ENCODE measurements at regions not wholly inside any gene's neighbourhood (a gene's known extent, or its start where the extent isn't known, plus 50 kb on each side); places are given as distances from the start of the nearest gene placed in this dataset.

- 42% methylated on average over 6 of the region's 7 CpGs for WGBS (ENCODE audit: insufficient coverage)
- H3K4me3 ChIP-seq (ENCODE audit: low read depth, low read length) = no peak overlapping the region
- H3K9me3 ChIP-seq (ENCODE audit: control insufficient read depth, insufficient read depth, low read length) = no peaks in the 10 kb centered on the region
- peaks cover 2% of the 10 kb centered on the region for H3K27me3 ChIP-seq (ENCODE audit: control insufficient read depth, insufficient read depth, low read length)
- peaks cover 9% of the 10 kb centered on the region for H3K4me1 ChIP-seq (ENCODE audit: control insufficient read depth, insufficient read depth, low read length)
- no peaks in the 10 kb centered on the region for H3K36me3 ChIP-seq (ENCODE audit: control insufficient read depth, insufficient read depth, low read length)
- H3K27ac ChIP-seq (ENCODE audit: low read depth, low read length) = peak overlapping the region; percentile 57
- DNase-seq (ENCODE audit: low read depth in 4 of 6, low spot score in 6 of 6) = peak in 5 of 6 donors; percentile 53 to 91 (median 73)
Observed at GRCh38 chr2:104502901-104503300, 351.0 kb upstream of the POU3F3 start.

DNA sequence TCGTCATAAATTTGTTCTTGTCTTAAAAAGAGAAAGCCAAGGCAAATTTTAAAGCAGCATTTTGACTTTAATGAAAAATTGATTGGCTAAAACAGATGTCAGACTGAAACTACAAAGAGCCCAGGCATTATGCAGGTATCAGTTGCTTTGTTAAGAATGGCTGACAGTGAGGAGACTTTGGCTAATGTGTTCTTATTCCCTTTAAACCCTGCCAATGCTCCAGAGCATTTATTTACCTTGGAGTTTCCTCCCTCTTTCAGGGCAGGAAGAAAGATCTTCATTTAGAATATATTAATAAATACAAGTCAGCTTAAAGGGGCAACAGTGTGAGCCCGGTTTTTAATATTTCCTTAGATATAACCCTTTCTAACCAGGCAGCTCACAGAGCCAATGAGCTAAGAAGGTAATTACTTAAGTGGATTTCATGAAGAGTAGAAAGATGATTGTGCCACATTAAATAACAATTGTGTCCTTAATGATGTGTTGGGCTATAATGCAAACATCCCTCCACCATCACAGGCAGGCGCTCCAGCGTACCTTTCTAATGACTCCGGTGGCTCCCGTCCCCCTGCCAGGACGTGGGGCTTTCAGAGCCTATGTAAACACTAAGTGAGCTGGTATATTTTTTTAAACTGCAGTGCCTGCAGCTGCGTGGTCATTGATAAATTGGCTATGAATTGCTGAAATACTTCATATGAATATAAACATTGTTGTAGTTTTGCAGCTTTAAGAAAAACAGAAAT is 349.4 kb upstream of the POU3F3 start:
- 88% methylated on average over 1 of the region's 8 CpGs for WGBS (ENCODE audit: insufficient coverage)
- H3K4me1 ChIP-seq (ENCODE audit: control insufficient read depth, insufficient read depth, low read length) = peaks cover 9% of the 10 kb centered on the region
- H3K9me3 ChIP-seq (ENCODE audit: control insufficient read depth, insufficient read depth, low read length) = no peaks in the 10 kb centered on the region
- no peak for DNase-seq (ENCODE audit: low read depth in 4 of 6, low spot score in 6 of 6)
- no peaks in the 10 kb centered on the region for H3K36me3 ChIP-seq (ENCODE audit: control insufficient read depth, insufficient read depth, low read length)
- peaks cover 2% of the 10 kb centered on the region for H3K27me3 ChIP-seq (ENCODE audit: control insufficient read depth, insufficient read depth, low read length)
- H3K4me3 ChIP-seq (ENCODE audit: low read depth, low read length) = no peak overlapping the region
- H3K27ac ChIP-seq (ENCODE audit: low read depth, low read length) = no peak overlapping the region

- WGBS (ENCODE audit: insufficient coverage) = 100% methylated on average over 1 of the region's 6 CpGs
- H3K4me1 ChIP-seq (ENCODE audit: control insufficient read depth, insufficient read depth, low read length) = no peaks in the 10 kb centered on the region
- no peaks in the 10 kb centered on the region for H3K27me3 ChIP-seq (ENCODE audit: control insufficient read depth, insufficient read depth, low read length)
- H3K9me3 ChIP-seq (ENCODE audit: control insufficient read depth, insufficient read depth, low read length) = no peaks in the 10 kb centered on the region
- no peak for DNase-seq (ENCODE audit: low read depth in 4 of 6, low spot score in 6 of 6)
- H3K4me3 ChIP-seq (ENCODE audit: low read depth, low read length) = no peak overlapping the region
- no peaks in the 10 kb centered on the region for H3K36me3 ChIP-seq (ENCODE audit: control insufficient read depth, insufficient read depth, low read length)
- H3K27ac ChIP-seq (ENCODE audit: low read depth, low read length) = no peak overlapping the region
Observed at GRCh38 chr2:104518256-104518655, 335.7 kb upstream of the POU3F3 start.

GRCh38 chr2:104521247-104521646 is 332.7 kb upstream of the POU3F3 start:
- peak in 1 of 6 donors; percentile 74 for DNase-seq (ENCODE audit: low read depth in 4 of 6, low spot score in 6 of 6)
- no peak overlapping the region for H3K27ac ChIP-seq (ENCODE audit: low read depth, low read length)
- H3K4me1 ChIP-seq (ENCODE audit: control insufficient read depth, insufficient read depth, low read length) = no peaks in the 10 kb centered on the region
- H3K36me3 ChIP-seq (ENCODE audit: control insufficient read depth, insufficient read depth, low read length) = no peaks in the 10 kb centered on the region
- no peak overlapping the region for H3K4me3 ChIP-seq (ENCODE audit: low read depth, low read length)
- H3K27me3 ChIP-seq (ENCODE audit: control insufficient read depth, insufficient read depth, low read length) = no peaks in the 10 kb centered on the region
- WGBS (ENCODE audit: insufficient coverage) = 22% methylated on average over 3 of the region's 5 CpGs
- H3K9me3 ChIP-seq (ENCODE audit: control insufficient read depth, insufficient read depth, low read length) = no peaks in the 10 kb centered on the region

- Histone ChIP-seq H3K9me3 (ENCODE audit: control insufficient read depth, insufficient read depth, low read length) (no peaks in the 10 kb centered on the region), H3K4me1 (ENCODE audit: control insufficient read depth, insufficient read depth, low read length) (no peaks in the 10 kb centered on the region), H3K4me3 (ENCODE audit: low read depth, low read length) (no peak overlapping the region), H3K27me3 (ENCODE audit: control insufficient read depth, insufficient read depth, low read length) (no peaks in the 10 kb centered on the region), H3K36me3 (ENCODE audit: control insufficient read depth, insufficient read depth, low read length) (no peaks in the 10 kb centered on the region), H3K27ac (ENCODE audit: low read depth, low read length) (no peak overlapping the region)
- no CpG with 5 or more reads among the region's 2 CpGs for WGBS (ENCODE audit: insufficient coverage)
- no peak for DNase-seq (ENCODE audit: low read depth in 4 of 6, low spot score in 6 of 6)
Observed at GRCh38 chr2:104523921-104524320, 330.0 kb upstream of the POU3F3 start.

DNA sequence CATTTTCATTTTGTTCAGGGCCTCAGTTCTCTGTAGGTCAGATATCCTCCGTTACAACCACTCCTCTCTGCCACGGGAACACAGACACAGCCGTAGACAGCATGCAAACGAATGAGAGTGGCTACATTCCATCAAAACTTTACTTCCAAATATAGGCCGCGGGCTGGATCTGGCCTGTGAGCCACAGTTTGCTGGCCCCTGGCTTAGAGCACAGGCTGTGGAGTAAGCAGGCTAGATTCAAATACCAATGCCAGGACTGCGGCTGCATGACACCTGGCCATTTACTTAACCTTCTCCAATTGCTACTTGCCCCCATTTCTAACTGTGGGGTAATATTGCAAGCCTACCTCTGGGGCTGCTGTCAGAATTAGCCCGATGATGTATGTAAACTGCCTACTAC is 325.8 kb upstream of the POU3F3 start:
- Histone ChIP-seq H3K27me3 (ENCODE audit: control insufficient read depth, insufficient read depth, low read length) (no peaks in the 10 kb centered on the region), H3K4me3 (ENCODE audit: low read depth, low read length) (no peak overlapping the region), H3K9me3 (ENCODE audit: control insufficient read depth, insufficient read depth, low read length) (no peaks in the 10 kb centered on the region), H3K27ac (ENCODE audit: low read depth, low read length) (no peak overlapping the region), H3K36me3 (ENCODE audit: control insufficient read depth, insufficient read depth, low read length) (no peaks in the 10 kb centered on the region), H3K4me1 (ENCODE audit: control insufficient read depth, insufficient read depth, low read length) (no peaks in the 10 kb centered on the region)
- WGBS (ENCODE audit: insufficient coverage) = 78% methylated on average over 7 of the region's 8 CpGs
- no peak for DNase-seq (ENCODE audit: low read depth in 4 of 6, low spot score in 6 of 6)

GRCh38 chr2:104531122-104531521 is 322.8 kb upstream of the POU3F3 start:
- no peaks in the 10 kb centered on the region for H3K27me3 ChIP-seq (ENCODE audit: control insufficient read depth, insufficient read depth, low read length)
- 85% methylated on average over 4 of the region's 10 CpGs for WGBS (ENCODE audit: insufficient coverage)
- DNase-seq (ENCODE audit: low read depth in 4 of 6, low spot score in 6 of 6) = no peak
- no peak overlapping the region for H3K27ac ChIP-seq (ENCODE audit: low read depth, low read length)
- H3K36me3 ChIP-seq (ENCODE audit: control insufficient read depth, insufficient read depth, low read length) = no peaks in the 10 kb centered on the region
- no peaks in the 10 kb centered on the region for H3K9me3 ChIP-seq (ENCODE audit: control insufficient read depth, insufficient read depth, low read length)
- no peak overlapping the region for H3K4me3 ChIP-seq (ENCODE audit: low read depth, low read length)
- no peaks in the 10 kb centered on the region for H3K4me1 ChIP-seq (ENCODE audit: control insufficient read depth, insufficient read depth, low read length)

- H3K27ac ChIP-seq (ENCODE audit: low read depth, low read length) = no peak overlapping the region
- H3K27me3 ChIP-seq (ENCODE audit: control insufficient read depth, insufficient read depth, low read length) = no peaks in the 10 kb centered on the region
- no CpG with 5 or more reads among the region's 5 CpGs for WGBS (ENCODE audit: insufficient coverage)
- no peak for DNase-seq (ENCODE audit: low read depth in 4 of 6, low spot score in 6 of 6)
- no peak overlapping the region for H3K4me3 ChIP-seq (ENCODE audit: low read depth, low read length)
- no peaks in the 10 kb centered on the region for H3K9me3 ChIP-seq (ENCODE audit: control insufficient read depth, insufficient read depth, low read length)
- H3K4me1 ChIP-seq (ENCODE audit: control insufficient read depth, insufficient read depth, low read length) = no peaks in the 10 kb centered on the region
- no peaks in the 10 kb centered on the region for H3K36me3 ChIP-seq (ENCODE audit: control insufficient read depth, insufficient read depth, low read length)
Observed at GRCh38 chr2:104537116-104537515, 316.8 kb upstream of the POU3F3 start.

- Histone ChIP-seq H3K36me3 (ENCODE audit: control insufficient read depth, insufficient read depth, low read length) (no peaks in the 10 kb centered on the region), H3K9me3 (ENCODE audit: control insufficient read depth, insufficient read depth, low read length) (no peaks in the 10 kb centered on the region), H3K27ac (ENCODE audit: low read depth, low read length) (no peak overlapping the region), H3K27me3 (ENCODE audit: control insufficient read depth, insufficient read depth, low read length) (no peaks in the 10 kb centered on the region), H3K4me1 (ENCODE audit: control insufficient read depth, insufficient read depth, low read length) (no peaks in the 10 kb centered on the region), H3K4me3 (ENCODE audit: low read depth, low read length) (no peak overlapping the region)
- 40% methylated on average over 6 of the region's 7 CpGs for WGBS (ENCODE audit: insufficient coverage)
- DNase-seq (ENCODE audit: low read depth in 4 of 6, low spot score in 6 of 6) = peak in 1 of 6 donors; percentile 62
Observed at GRCh38 chr2:104538077-104538476, 315.8 kb upstream of the POU3F3 start.

DNA sequence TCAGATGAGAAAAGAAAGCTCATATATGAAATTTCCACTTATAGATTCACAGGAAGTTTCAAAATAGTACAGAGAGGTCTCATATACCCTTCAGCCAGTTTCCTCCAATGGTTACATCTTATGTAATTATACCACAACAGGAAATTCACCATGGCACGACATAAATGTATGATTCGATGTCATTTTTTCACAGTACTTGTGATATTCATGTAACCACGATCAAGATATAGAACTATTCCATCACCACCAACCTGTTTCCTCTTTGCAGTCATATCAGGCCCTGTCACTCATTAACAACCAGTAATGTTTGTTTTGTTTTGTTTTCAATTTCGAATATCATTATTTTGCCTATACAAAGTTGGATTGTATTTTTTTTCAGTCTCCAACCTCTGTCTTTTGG is 314.3 kb upstream of the POU3F3 start:
- no peaks in the 10 kb centered on the region for H3K9me3 ChIP-seq (ENCODE audit: control insufficient read depth, insufficient read depth, low read length)
- no peak overlapping the region for H3K27ac ChIP-seq (ENCODE audit: low read depth, low read length)
- H3K4me3 ChIP-seq (ENCODE audit: low read depth, low read length) = no peak overlapping the region
- no peaks in the 10 kb centered on the region for H3K27me3 ChIP-seq (ENCODE audit: control insufficient read depth, insufficient read depth, low read length)
- no peaks in the 10 kb centered on the region for H3K4me1 ChIP-seq (ENCODE audit: control insufficient read depth, insufficient read depth, low read length)
- H3K36me3 ChIP-seq (ENCODE audit: control insufficient read depth, insufficient read depth, low read length) = no peaks in the 10 kb centered on the region
- 94% methylated on average over 3 of the region's 4 CpGs for WGBS (ENCODE audit: insufficient coverage)
- no peak for DNase-seq (ENCODE audit: low read depth in 4 of 6, low spot score in 6 of 6)

Measured in spinal cord (tissue), 9 donors.